HT1080 (cell line): ENCODE measurements at regions not wholly inside any gene's neighbourhood (a gene's known extent, or its start where the extent isn't known, plus 50 kb on each side); places are given as distances from the start of the nearest gene placed in this dataset.
A peak's percentile ranks its signal among the peaks of the same experiment; 100 is the strongest.

Source experiments
- DNase-seq: peaks from one replicate; pipeline ENCODE4 v3.0.0-alpha.2; 2015; ENCODE audit warnings: low read depth

- no peak for DNase-seq
These were observed 139.0 kb downstream of the ZFP36L2 start for GRCh38 chr2:43087413-43087812.

GRCh38 chr2:43086451-43087221 is 139.8 kb downstream of the ZFP36L2 start:
- peak; percentile 98 for DNase-seq

GRCh38 chr2:43085929-43086328 is 140.5 kb downstream of the ZFP36L2 start:
- DNase-seq = no peak

GRCh38 chr2:43085505-43085904 is 140.9 kb downstream of the ZFP36L2 start:
- DNase-seq = no peak

GRCh38 chr2:43084699-43085091 is 141.7 kb downstream of the ZFP36L2 start:
- DNase-seq = no peak

GRCh38 chr2:43083710-43084698 is 142.4 kb downstream of the ZFP36L2 start:
- DNase-seq = peak; percentile 53

- no peak for DNase-seq
These were observed 143.3 kb downstream of the ZFP36L2 start for GRCh38 chr2:43082903-43083677.

GRCh38 chr2:43082111-43082894 is 144.1 kb downstream of the ZFP36L2 start:
- DNase-seq = peak; percentile 65

- no peak for DNase-seq
These were observed 145.2 kb downstream of the ZFP36L2 start for GRCh38 chr2:43081131-43081765.

- no peak for DNase-seq
These were observed 145.8 kb downstream of the ZFP36L2 start for GRCh38 chr2:43080571-43081021.

GRCh38 chr2:43078781-43079755 is 147.3 kb downstream of the ZFP36L2 start:
- no peak for DNase-seq

- no peak for DNase-seq
These were observed 148.1 kb downstream of the ZFP36L2 start for GRCh38 chr2:43078301-43078700.

- DNase-seq = no peak
These were observed 148.5 kb downstream of the ZFP36L2 start for GRCh38 chr2:43077876-43078275.

GRCh38 chr2:43076676-43077075 is 149.7 kb downstream of the ZFP36L2 start:
- DNase-seq = no peak

GRCh38 chr2:43075811-43076585 is 150.4 kb downstream of the ZFP36L2 start:
- DNase-seq = peak; percentile 79

GRCh38 chr2:43075054-43075593 is 151.3 kb downstream of the ZFP36L2 start:
- peak; percentile 98 for DNase-seq

GRCh38 chr2:43074592-43075053 is 151.8 kb downstream of the ZFP36L2 start:
- no peak for DNase-seq

- DNase-seq = no peak
These were observed 152.4 kb downstream of the ZFP36L2 start for GRCh38 chr2:43074052-43074451.
